GM12875 (cell line): ENCODE measurements at regions not wholly inside any gene's neighbourhood (a gene's known extent, or its start where the extent isn't known, plus 50 kb on each side); places are given as distances from the start of the nearest gene placed in this dataset.

Source experiments
- H3K4me3 ChIP-seq: one replicate; pipeline ENCODE4 v1.5.1; 2011; ENCODE audit warnings: low read depth, low read length, control low read depth
- TF ChIP-seq, protein P1 (sequence below): IDR thresholded peaks from 2 replicates; pipeline ENCODE4 v1.5.1; 2011; ENCODE audit warnings: low read depth, mild to moderate bottlenecking, control low read depth, inconsistent platforms, low read length, moderate library complexity, borderline replicate concordance; ENCODE audit not compliant: insufficient read depth

DNA sequence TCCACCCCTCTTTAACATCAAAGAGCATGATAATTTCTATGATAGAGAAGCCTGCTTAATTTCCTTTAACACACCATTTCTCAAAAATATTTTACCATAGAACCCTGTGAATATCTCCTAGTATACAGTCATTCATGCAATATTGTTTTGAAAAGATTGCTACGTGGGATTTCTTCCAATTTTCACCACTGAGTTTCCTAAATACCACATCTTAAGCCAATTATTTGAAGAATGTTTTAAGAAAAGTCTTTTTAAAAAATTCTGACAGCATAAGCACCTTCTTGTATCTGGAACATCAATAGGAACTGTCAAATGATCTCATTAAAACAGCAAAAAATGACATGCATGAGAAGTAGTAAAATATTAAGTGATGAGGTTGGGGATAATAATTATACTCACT lies 1126.7 kb downstream of the TUSC7 start:
- H3K4me3 ChIP-seq, result no peak overlapping the region
- TF ChIP-seq, protein P1, sequence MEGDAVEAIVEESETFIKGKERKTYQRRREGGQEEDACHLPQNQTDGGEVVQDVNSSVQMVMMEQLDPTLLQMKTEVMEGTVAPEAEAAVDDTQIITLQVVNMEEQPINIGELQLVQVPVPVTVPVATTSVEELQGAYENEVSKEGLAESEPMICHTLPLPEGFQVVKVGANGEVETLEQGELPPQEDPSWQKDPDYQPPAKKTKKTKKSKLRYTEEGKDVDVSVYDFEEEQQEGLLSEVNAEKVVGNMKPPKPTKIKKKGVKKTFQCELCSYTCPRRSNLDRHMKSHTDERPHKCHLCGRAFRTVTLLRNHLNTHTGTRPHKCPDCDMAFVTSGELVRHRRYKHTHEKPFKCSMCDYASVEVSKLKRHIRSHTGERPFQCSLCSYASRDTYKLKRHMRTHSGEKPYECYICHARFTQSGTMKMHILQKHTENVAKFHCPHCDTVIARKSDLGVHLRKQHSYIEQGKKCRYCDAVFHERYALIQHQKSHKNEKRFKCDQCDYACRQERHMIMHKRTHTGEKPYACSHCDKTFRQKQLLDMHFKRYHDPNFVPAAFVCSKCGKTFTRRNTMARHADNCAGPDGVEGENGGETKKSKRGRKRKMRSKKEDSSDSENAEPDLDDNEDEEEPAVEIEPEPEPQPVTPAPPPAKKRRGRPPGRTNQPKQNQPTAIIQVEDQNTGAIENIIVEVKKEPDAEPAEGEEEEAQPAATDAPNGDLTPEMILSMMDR, result no peak

DNA sequence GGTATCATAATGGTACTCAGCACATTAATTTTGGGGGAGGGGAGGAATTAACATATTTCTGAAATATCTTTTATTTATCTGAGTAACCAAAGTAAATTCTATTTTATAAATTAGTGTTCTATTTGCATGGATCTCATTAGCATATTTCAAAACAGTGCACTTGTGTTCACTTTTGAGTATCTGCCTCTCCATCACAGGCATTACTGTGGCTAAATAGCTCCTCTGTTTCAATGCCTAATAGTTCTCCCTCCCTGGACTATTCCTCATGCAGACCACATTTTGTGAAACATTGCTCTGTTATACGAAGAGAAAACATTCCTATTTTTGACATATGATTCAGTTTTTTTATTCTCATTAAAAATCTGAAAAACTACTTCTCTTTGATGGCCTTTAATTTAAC lies 1127.8 kb downstream of the TUSC7 start:
- H3K4me3 ChIP-seq, result no peak overlapping the region
- TF ChIP-seq, protein P1, result no peak

DNA sequence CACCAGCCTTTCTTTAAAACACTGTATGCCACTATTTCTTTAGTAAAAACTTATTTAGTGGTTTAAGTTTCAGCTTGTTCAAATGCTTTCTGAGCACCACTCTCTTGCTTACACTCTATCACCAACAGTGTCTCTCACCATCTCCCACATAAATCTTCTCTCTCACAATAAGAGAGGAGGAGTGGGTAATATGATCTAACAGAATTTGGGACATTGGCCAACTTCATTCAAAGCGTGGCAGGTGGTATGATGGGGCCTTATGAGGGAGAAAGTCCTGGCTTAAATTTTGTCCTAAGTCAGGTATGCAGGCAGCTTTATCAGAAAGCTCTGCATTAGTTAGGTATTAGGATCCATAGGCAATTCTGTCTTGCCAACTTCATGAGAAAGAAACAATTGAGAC lies 1132.5 kb downstream of the TUSC7 start:
- no peak overlapping the region for H3K4me3 ChIP-seq
- TF ChIP-seq, protein P1, result no peak

DNA sequence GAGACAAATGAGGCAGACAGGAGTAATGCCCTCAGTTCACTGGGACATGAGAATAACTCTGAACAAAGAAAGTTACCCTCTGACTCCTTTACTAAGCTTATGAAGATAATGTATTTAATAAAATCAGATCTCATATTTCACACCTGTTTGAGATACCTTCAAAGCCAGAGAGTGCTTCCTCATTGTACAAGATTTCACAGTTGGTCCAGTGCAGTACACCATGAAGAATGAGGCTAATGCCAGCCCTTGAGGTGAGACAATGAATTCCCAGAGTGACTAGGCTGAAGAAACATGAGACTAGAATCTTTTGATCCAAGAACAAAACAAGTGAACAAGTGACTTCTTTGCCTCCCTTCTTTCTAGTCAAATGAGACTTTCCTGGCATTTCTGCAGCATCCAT lies 1133.8 kb downstream of the TUSC7 start:
- H3K4me3 ChIP-seq, result no peak overlapping the region
- TF ChIP-seq, protein P1, result no peak

DNA sequence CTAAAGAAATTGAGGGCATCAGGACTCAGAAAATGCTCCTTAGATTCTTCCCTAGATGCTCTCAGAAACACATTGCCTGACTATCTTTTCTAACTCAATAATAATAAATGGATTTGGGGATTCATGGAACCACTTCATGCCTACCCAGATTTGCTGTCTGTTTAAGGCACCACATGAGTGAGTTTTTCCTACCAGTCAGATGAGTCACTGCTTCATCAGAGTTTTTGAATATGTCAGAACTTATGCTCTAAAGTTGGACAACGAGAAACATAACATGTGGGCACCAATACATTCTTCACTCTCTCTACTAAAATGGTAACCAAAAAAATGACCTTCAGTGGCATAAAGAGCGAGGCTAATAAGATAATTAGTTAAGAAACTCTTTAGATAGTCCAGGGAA lies 1135.1 kb downstream of the TUSC7 start:
- H3K4me3 ChIP-seq, result no peak overlapping the region
- TF ChIP-seq, protein P1, result no peak

DNA sequence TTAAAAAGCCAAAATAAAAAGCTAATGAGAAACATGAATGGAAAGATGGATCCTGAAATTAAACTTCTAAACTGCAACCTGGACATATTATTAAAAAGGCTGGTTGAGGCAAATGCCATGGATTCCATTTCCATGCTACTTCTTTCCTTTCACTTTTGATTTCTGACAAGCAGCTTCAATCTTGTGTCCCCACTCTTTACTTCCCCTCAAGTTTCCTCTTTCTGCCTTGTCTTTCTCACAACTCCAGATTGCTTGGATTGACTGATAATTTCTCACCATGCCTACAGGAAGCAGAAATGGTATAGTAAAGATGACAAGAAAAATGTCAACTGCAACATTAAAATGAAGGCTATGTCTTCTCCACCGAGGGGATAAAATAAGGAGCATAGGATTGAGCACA lies 1136.7 kb downstream of the TUSC7 start:
- TF ChIP-seq, protein P1, result no peak
- no peak overlapping the region for H3K4me3 ChIP-seq

DNA sequence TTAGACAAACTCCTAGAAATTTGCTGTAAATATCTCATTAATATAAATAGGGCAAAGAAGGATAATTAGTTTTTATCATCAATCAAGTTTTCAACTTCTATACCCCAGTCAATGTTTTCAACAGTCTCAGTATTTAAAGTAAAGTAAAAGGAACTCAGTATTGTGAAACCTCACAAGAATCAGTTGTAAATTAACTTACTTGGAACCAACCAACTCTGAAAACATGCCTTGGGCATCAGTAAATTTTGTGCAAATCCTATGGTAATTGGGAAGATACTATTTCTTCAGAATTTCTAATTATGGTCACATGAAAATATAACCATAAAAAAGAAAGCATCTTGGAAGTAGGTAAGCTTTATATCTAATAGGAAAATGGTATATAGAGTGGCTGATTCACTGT lies 1139.0 kb downstream of the TUSC7 start:
- TF ChIP-seq, protein P1, result no peak
- H3K4me3 ChIP-seq, result no peak overlapping the region
